ENCODE measurements at regions not wholly inside any gene's neighbourhood (a gene's known extent, or its start where the extent isn't known, plus 50 kb on each side); places are given as distances from the start of the nearest gene placed in this dataset.

DNA sequence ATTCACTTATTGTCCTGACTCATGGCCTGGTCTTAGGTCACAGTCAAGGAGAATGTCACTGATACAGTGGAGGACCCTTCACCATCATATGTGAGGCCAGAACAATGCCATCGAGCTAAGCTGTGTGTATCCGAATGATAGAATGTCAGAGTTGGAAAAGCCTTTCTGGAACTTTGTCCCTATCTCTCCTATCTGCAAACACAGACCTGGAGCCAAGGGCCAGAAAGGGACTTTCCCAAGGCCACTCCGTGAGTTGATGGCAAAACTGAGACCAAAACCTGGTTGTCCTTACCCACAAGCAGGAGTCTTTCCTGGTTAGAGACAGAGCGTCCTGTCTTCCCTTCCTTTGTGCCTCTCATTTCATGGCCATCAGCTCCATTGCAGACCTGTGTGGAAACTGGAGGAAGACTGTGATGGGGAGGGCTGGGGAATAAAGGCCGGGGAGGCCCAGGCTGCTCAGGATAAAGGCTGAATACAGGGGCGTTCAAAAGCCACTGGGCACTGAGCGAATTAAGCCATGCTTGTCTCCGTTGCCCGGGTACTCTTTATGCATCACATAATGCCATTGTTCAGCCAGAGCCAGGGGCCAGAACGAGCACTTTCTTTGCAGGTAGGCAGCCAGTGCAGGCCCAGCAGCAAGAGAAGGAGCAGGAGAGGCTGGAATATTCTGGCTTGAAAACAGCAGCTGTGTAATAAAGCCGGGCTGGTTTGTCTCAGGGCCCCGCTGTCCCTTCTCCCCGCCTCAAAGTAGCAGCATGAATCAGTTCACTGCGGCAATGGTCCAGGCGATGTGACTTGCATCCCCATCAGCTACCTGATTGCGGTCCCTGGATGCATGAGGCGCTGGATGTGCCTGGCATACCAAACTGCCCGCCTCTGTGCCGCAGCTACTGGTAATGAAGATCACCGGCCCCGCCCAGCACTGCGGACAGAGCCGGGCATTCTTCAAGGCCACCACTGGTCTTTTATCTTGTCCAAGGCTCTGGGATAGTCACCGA, 143.0 kb downstream of the RPS24 start:
- intact Hi-C loops (cut with micrococcal nuclease) = no loop called here
- POLR2A ChIA-PET = no interaction called here
- TF ChIP-seq, protein P1, sequence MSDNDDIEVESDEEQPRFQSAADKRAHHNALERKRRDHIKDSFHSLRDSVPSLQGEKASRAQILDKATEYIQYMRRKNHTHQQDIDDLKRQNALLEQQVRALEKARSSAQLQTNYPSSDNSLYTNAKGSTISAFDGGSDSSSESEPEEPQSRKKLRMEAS (IDR thresholded peaks at IDR 0.05) = no peak
- TF ChIP-seq, protein P2, sequence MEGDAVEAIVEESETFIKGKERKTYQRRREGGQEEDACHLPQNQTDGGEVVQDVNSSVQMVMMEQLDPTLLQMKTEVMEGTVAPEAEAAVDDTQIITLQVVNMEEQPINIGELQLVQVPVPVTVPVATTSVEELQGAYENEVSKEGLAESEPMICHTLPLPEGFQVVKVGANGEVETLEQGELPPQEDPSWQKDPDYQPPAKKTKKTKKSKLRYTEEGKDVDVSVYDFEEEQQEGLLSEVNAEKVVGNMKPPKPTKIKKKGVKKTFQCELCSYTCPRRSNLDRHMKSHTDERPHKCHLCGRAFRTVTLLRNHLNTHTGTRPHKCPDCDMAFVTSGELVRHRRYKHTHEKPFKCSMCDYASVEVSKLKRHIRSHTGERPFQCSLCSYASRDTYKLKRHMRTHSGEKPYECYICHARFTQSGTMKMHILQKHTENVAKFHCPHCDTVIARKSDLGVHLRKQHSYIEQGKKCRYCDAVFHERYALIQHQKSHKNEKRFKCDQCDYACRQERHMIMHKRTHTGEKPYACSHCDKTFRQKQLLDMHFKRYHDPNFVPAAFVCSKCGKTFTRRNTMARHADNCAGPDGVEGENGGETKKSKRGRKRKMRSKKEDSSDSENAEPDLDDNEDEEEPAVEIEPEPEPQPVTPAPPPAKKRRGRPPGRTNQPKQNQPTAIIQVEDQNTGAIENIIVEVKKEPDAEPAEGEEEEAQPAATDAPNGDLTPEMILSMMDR (IDR thresholded peaks at IDR 0.05 in 2 of 3, conservative IDR thresholded peaks at IDR 0.05 in 1 of 3; ENCODE audit: borderline replicate concordance in 1 of 3, insufficient read depth in 1 of 3, low read depth in 2 of 3, low read length in 2 of 3) = no peak
- no peak for TF ChIP-seq CEBPB (IDR thresholded peaks at IDR 0.05; ENCODE audit: low read depth)
- no peak for TF ChIP-seq RAD21 (IDR thresholded peaks at IDR 0.05; ENCODE audit: low read depth)
- TF ChIP-seq YY1 (IDR thresholded peaks at IDR 0.05; ENCODE audit: extremely low read depth, insufficient replicate concordance, low read depth, low read length) = no peak
- no peak for TF ChIP-seq SRF (IDR thresholded peaks at IDR 0.05; ENCODE audit: low read depth)
- no peak for TF ChIP-seq TCF7L2 (IDR thresholded peaks at IDR 0.05; ENCODE audit: borderline replicate concordance, extremely low read depth, insufficient read depth, insufficient read length)
- TF ChIP-seq EZH2phosphoT487 (IDR thresholded peaks at IDR 0.05; ENCODE audit: borderline replicate concordance) = no peak
- TF ChIP-seq, protein P3, sequence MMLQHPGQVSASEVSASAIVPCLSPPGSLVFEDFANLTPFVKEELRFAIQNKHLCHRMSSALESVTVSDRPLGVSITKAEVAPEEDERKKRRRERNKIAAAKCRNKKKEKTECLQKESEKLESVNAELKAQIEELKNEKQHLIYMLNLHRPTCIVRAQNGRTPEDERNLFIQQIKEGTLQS (IDR thresholded peaks at IDR 0.05) = no peak
- no peak for TF ChIP-seq EGR1 (IDR thresholded peaks at IDR 0.05; ENCODE audit: low read depth)
- TF ChIP-seq CBX3 (IDR thresholded peaks at IDR 0.05; ENCODE audit: low read depth) = no peak
- TF ChIP-seq, protein P4, sequence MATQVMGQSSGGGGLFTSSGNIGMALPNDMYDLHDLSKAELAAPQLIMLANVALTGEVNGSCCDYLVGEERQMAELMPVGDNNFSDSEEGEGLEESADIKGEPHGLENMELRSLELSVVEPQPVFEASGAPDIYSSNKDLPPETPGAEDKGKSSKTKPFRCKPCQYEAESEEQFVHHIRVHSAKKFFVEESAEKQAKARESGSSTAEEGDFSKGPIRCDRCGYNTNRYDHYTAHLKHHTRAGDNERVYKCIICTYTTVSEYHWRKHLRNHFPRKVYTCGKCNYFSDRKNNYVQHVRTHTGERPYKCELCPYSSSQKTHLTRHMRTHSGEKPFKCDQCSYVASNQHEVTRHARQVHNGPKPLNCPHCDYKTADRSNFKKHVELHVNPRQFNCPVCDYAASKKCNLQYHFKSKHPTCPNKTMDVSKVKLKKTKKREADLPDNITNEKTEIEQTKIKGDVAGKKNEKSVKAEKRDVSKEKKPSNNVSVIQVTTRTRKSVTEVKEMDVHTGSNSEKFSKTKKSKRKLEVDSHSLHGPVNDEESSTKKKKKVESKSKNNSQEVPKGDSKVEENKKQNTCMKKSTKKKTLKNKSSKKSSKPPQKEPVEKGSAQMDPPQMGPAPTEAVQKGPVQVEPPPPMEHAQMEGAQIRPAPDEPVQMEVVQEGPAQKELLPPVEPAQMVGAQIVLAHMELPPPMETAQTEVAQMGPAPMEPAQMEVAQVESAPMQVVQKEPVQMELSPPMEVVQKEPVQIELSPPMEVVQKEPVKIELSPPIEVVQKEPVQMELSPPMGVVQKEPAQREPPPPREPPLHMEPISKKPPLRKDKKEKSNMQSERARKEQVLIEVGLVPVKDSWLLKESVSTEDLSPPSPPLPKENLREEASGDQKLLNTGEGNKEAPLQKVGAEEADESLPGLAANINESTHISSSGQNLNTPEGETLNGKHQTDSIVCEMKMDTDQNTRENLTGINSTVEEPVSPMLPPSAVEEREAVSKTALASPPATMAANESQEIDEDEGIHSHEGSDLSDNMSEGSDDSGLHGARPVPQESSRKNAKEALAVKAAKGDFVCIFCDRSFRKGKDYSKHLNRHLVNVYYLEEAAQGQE (IDR thresholded peaks at IDR 0.05; ENCODE audit: low read depth) = no peak
- TF ChIP-seq POLR2AphosphoS5 (IDR thresholded peaks at IDR 0.05; ENCODE audit: low read depth, low read length) = no peak
- Histone ChIP-seq H3K4me3 (replicated peaks in 1 of 2; ENCODE audit: low read depth in 1 of 2, low read length in 2 of 2) (no peak overlapping the region), H3K36me3 (ENCODE audit: control insufficient read depth in 1 of 2, insufficient read depth in 2 of 2, low read length in 2 of 2) (no peaks in the 10 kb centered on the region), H2AFZ (ENCODE audit: low read depth, low read length, poor library complexity, severe bottlenecking) (no peak overlapping the region), H3K27me3 (ENCODE audit: insufficient read depth, low read length) (no peaks in the 10 kb centered on the region), H3K9me3 (ENCODE audit: control insufficient read depth in 1 of 2, insufficient read depth in 1 of 2, low read depth in 1 of 2, low read length in 2 of 2) (no peaks in the 10 kb centered on the region), H3K9ac (ENCODE audit: low read length) (no peak overlapping the region), H3K27ac (ENCODE audit: low read depth, low read length) (no peak overlapping the region), H4K20me1 (ENCODE audit: insufficient read depth) (no peaks in the 10 kb centered on the region), H3K4me2 (ENCODE audit: low read length) (no peak overlapping the region), H3K9me2 (ENCODE audit: insufficient read depth) (no peaks in the 10 kb centered on the region), H3K4me1 (ENCODE audit: control insufficient read depth in 1 of 2, insufficient read depth in 2 of 2, low read length in 2 of 2) (no peaks in the 10 kb centered on the region; a peak in 1 of 4 replicates), H3K79me2 (ENCODE audit: insufficient read depth, low read length) (no peaks in the 10 kb centered on the region)
- BruUV-seq (replicated peaks) = no TSS peak
- ATAC-seq = no peak
- no peak for DNase-seq (ENCODE audit: low read depth, low spot score)
- CTCF ChIA-PET = interaction anchor here (0.8 kb wide), 1 partner anchor 129 kb away, joined by 4 read pairs; no protein-coding TSS in a partner anchor
- RAD21 ChIA-PET (ENCODE audit: low non-redundant PET in 1 of 2, low total read pairs in 2 of 2, uncharacterized antibody in 2 of 2, unreplicated experiment in 2 of 2) = no interaction called here

Measured in HCT116 (cell line).